ENCODE measurements at regions not wholly inside any gene's neighbourhood (a gene's known extent, or its start where the extent isn't known, plus 50 kb on each side); places are given as distances from the start of the nearest gene placed in this dataset.

GRCh38 chr20:2210646-2211552, 84.9 kb upstream of the TGM3 start:
- no peaks in the 10 kb centered on the region for H3K9me3 Mint-ChIP-seq (ENCODE audit: unreplicated experiment)
- TF ChIP-seq CTCF (IDR thresholded peaks at IDR 0.05; ENCODE audit: unreplicated experiment), result no peak
- no peaks in the 10 kb centered on the region for H3K36me3 Mint-ChIP-seq (ENCODE audit: low read depth, unreplicated experiment)
- no peak for DNase-seq (ENCODE audit: low spot score)
- no peak overlapping the region for H3K27ac Mint-ChIP-seq (ENCODE audit: unreplicated experiment)
- no peaks in the 10 kb centered on the region for H3K4me1 Mint-ChIP-seq (ENCODE audit: unreplicated experiment)
- H3K4me3 Mint-ChIP-seq (ENCODE audit: unreplicated experiment), result no peak overlapping the region
- H3K27me3 Mint-ChIP-seq (ENCODE audit: unreplicated experiment), result peaks cover 1% of the 10 kb centered on the region

- H3K36me3 Mint-ChIP-seq (ENCODE audit: low read depth, unreplicated experiment), result no peaks in the 10 kb centered on the region
- H3K4me3 Mint-ChIP-seq (ENCODE audit: unreplicated experiment), result no peak overlapping the region
- H3K27me3 Mint-ChIP-seq (ENCODE audit: unreplicated experiment), result peaks cover 1% of the 10 kb centered on the region
- no peak for TF ChIP-seq CTCF (IDR thresholded peaks at IDR 0.05; ENCODE audit: unreplicated experiment)
- H3K9me3 Mint-ChIP-seq (ENCODE audit: unreplicated experiment), result no peaks in the 10 kb centered on the region
- H3K27ac Mint-ChIP-seq (ENCODE audit: unreplicated experiment), result no peak overlapping the region
- DNase-seq (ENCODE audit: low spot score), result no peak
- peaks cover 2% of the 10 kb centered on the region for H3K4me1 Mint-ChIP-seq (ENCODE audit: unreplicated experiment)
Observed at GRCh38 chr20:2212456-2213015, 83.3 kb upstream of the TGM3 start.

GRCh38 chr20:2213401-2213800, 82.4 kb upstream of the TGM3 start:
- no peaks in the 10 kb centered on the region for H3K9me3 Mint-ChIP-seq (ENCODE audit: unreplicated experiment)
- peaks cover 11% of the 10 kb centered on the region for H3K4me1 Mint-ChIP-seq (ENCODE audit: unreplicated experiment)
- DNase-seq (ENCODE audit: low spot score), result no peak
- H3K27ac Mint-ChIP-seq (ENCODE audit: unreplicated experiment), result no peak overlapping the region
- no peaks in the 10 kb centered on the region for H3K36me3 Mint-ChIP-seq (ENCODE audit: low read depth, unreplicated experiment)
- TF ChIP-seq CTCF (IDR thresholded peaks at IDR 0.05; ENCODE audit: unreplicated experiment), result no peak
- H3K4me3 Mint-ChIP-seq (ENCODE audit: unreplicated experiment), result no peak overlapping the region
- H3K27me3 Mint-ChIP-seq (ENCODE audit: unreplicated experiment), result peaks cover 1% of the 10 kb centered on the region

GRCh38 chr20:2217857-2218539, 77.8 kb upstream of the TGM3 start:
- no peak for TF ChIP-seq CTCF (IDR thresholded peaks at IDR 0.05; ENCODE audit: unreplicated experiment)
- Mint-ChIP-seq H3K4me1 (ENCODE audit: unreplicated experiment) (peaks cover 16% of the 10 kb centered on the region), H3K27ac (ENCODE audit: unreplicated experiment) (peak overlapping the region; percentile 87), H3K9me3 (ENCODE audit: unreplicated experiment) (no peaks in the 10 kb centered on the region), H3K4me3 (ENCODE audit: unreplicated experiment) (peak overlapping the region; percentile 66), H3K36me3 (ENCODE audit: low read depth, unreplicated experiment) (no peaks in the 10 kb centered on the region), H3K27me3 (ENCODE audit: unreplicated experiment) (no peaks in the 10 kb centered on the region)
- DNase-seq (ENCODE audit: low spot score), result no peak
